GM18517 (cell line): ENCODE measurements at regions not wholly inside any gene's neighbourhood (a gene's known extent, or its start where the extent isn't known, plus 50 kb on each side); places are given as distances from the start of the nearest gene placed in this dataset.
"Not testable (repeated sequence)": the region's sequence is repeated elsewhere in the genome, so short reads cannot be mapped to it uniquely, and the experiment has no call there.

ENCODE experiments used
- ATAC-seq: cut with Tn5 transposase; IDR thresholded peaks from one replicate; pipeline ENCODE4 v1.9.1; 2021; ENCODE audit warnings: mild to moderate bottlenecking, moderate library complexity; ENCODE audit not compliant: unreplicated experiment

GRCh38 chr4:115956054-115956796 lies 842.8 kb upstream of the NDST4 start:
- not testable (repeated sequence) for ATAC-seq

DNA sequence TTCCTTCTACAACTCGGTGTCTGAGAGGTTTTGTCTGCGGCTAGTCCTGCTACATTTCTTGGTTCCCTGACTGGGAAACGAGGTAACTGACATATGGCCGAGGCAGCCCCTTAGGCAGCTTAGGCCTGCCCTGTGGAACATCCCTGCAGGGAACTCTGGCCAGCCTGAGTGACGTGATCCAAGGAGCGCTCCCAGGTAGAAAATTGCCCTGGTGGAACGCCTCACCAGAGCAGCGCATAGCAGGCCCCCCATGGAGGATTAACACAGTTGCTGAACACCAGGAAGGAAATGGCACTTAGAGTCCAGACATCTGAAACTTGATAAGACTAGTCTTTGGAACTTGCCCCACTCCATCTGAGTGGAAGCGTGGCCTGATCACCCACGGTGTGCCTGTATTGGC lies 837.4 kb upstream of the NDST4 start:
- ATAC-seq: no peak

GRCh38 chr4:115949974-115950743 lies 836.7 kb upstream of the NDST4 start:
- peak; percentile 60 for ATAC-seq

- no peak for ATAC-seq
Measured at GRCh38 chr4:115945026-115945425, 831.6 kb upstream of the NDST4 start.

GRCh38 chr4:115944146-115944905 lies 830.9 kb upstream of the NDST4 start:
- no peak for ATAC-seq

- no peak for ATAC-seq
Measured at GRCh38 chr4:115938764-115939443, 825.5 kb upstream of the NDST4 start.

- ATAC-seq: no peak
Measured at GRCh38 chr4:115929373-115929772, 816.0 kb upstream of the NDST4 start.

GRCh38 chr4:115927382-115927781 lies 814.0 kb upstream of the NDST4 start:
- no peak for ATAC-seq

DNA sequence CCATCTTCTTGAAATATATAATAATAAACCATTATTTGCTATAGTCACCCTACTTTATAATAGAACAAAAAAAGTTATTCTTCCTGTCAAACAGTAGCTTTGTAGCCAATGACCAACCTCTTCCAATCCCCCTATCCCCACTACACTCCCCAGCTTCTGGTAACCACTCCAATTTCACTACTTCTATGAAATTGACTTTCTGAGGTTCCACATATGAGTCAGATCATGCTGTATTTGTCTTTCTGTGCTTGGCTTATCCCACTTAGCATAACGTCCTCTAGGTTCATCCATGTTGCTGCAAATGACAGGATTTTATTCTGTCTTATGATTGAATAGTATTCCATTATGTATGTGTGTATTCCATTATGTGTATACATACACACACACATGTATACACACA lies 809.7 kb upstream of the NDST4 start:
- ATAC-seq: no peak

DNA sequence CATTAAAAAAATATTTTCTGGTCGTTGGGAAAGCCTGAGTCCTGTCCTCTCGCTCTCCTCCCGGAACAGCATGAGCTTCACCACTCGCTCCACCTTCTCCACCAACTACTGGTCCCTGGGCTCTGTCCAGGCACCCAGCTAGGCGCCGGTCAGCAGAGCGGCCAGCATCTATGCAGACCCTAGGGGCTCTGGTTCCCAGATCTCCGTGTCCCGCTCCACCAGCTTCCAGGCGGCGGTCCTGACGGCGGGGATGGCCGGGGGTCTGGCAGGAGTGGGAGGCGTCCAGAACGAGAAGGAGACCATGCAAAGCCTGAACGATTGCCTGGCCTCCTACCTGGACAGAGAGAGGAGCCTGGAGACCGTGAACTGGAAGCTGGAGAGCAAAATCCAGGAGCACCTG lies 807.2 kb upstream of the NDST4 start:
- no peak for ATAC-seq

- no peak for ATAC-seq
Measured at GRCh38 chr4:115918149-115918548, 804.7 kb upstream of the NDST4 start.

DNA sequence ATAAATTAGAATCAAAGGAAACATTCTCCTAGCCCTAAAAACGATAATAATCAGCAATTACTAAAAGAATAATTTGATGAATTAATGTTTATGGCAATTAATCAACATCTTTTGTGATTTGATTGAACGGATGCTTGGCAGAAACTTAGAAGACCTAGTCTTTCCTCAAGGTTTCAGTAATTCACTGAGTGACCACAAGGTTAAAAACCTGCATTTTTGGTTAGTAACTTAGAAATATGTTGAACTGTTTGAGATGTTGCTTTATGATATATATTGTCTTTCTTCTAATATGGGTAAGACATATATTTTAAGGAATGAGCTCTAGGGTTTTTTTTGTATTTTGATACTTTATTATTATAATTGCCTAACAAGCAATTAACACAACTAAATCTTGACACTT lies 793.0 kb upstream of the NDST4 start:
- ATAC-seq: no peak

DNA sequence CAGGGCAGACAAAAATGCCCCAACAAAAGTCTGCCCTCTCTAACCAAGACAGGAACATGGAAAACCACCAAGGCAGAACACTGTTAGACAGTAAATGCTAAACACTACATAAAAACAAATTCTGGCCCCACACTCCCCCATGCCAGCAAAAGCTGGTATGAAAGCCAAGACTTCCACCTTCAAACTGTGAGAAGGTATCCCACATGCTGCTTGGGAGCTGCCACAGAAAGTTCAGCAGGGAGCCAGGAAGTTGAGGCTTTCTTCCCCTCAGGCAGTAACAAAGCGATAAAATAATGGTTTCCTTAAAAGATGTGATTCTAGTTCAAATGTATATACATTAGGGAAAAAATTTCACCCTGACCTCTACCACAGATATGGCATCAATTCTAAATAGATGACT lies 770.4 kb upstream of the NDST4 start:
- no peak for ATAC-seq

DNA sequence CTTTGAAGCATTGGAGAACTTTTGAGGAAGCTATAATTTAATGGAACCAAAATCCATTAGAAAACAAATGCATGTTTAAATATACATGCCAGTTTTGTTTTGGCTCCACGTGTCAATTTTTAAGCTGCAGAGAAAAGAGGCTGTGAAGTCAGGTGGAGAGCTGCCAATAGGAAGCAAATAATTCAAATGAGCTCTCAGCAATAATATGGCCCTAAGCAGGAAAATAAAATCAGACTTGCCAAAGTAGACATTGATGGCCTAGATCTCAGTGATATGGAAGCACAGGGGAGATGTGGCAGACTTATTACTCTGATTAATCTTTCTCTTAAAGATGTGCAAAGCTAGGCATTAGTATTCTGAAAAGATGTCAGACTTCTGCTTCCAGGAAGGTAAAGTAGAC lies 769.8 kb upstream of the NDST4 start:
- no peak for ATAC-seq

GRCh38 chr4:115873048-115873447 lies 759.6 kb upstream of the NDST4 start:
- ATAC-seq: no peak

GRCh38 chr4:115871596-115871995 lies 758.2 kb upstream of the NDST4 start:
- ATAC-seq: no peak

DNA sequence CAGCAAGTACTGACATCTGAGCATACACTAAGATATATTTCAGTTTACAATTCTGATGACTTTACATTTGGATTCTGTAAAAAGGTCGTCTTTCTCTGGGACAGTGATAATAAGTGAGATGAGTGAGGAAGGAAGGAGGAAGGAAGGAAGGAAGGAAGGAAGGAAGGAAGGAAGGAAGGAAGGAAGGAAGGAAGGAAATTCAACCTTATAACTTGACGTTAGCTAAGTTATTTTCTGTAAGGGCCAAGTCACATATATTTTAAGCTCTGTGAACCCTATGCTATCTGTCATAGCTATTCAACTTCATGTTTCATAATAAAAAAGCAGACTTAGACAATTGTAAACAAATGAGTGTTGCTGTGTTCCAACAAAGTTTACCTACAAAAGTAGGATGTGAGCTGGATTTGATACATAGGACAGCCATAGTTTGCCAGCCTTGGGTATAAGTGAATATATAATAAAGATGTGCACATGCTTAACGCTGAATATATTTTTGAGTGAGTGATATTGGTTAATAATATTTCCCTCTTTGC lies 753.0 kb upstream of the NDST4 start:
- no peak for ATAC-seq

GRCh38 chr4:115865736-115866135 lies 752.3 kb upstream of the NDST4 start:
- no peak for ATAC-seq

- no peak for ATAC-seq
Measured at GRCh38 chr4:115852767-115853091, 739.3 kb upstream of the NDST4 start.

- ATAC-seq: peak; percentile 88
Measured at GRCh38 chr4:115851918-115852766, 738.7 kb upstream of the NDST4 start.
